Activated CD8-positive, alpha-beta T cell treated with anti-CD3 and anti-CD28 coated beads, Interleukin-2, amount 10 ng/mL, durations not matched to agents 7 days and 5 days (primary cell): ENCODE measurements at regions not wholly inside any gene's neighbourhood (a gene's known extent, or its start where the extent isn't known, plus 50 kb on each side); places are given as distances from the start of the nearest gene placed in this dataset.

Source experiments
- ATAC-seq: fragments of 150-1000 bp; cut with Tn5 transposase; one replicate; pipeline ENCODE4 v1.10.0; 2021; ENCODE audit warnings: moderate library complexity
- CTCF ChIA-PET: fragments of 350-600 bp; sonication (Branson Sonifier 250); formaldehyde crosslinking; loops from one replicate; lab custom pipeline; 2021; ENCODE audit warnings: antibody characterized with exemption; lab: Charles Lee
- POLR2A ChIA-PET: fragments of 350-600 bp; sonication (Branson Sonifier 250); formaldehyde crosslinking; loops from one replicate; lab custom pipeline; 2021; ENCODE audit warnings: antibody characterized with exemption; lab: Charles Lee
- DNase-seq: peaks from one replicate; pipeline ENCODE4 v3.0.0-alpha.2; 2020
- H3K27ac Mint-ChIP-seq: one replicate; pipeline ENCODE4 v1.8.0; 2021; ENCODE audit warnings: mild to moderate bottlenecking, mixed read lengths
- H3K27me3 Mint-ChIP-seq: one replicate; pipeline ENCODE4 v1.8.0; 2021; ENCODE audit warnings: low read depth, mixed read lengths
- H3K36me3 Mint-ChIP-seq: one replicate; pipeline ENCODE4 v1.8.0; 2021; ENCODE audit warnings: low read depth, mixed read lengths
- H3K4me1 Mint-ChIP-seq: one replicate; pipeline ENCODE4 v1.8.0; 2021; ENCODE audit warnings: low read depth, mixed read lengths
- H3K4me3 Mint-ChIP-seq: one replicate; pipeline ENCODE4 v1.8.0; 2021; ENCODE audit warnings: mild to moderate bottlenecking, mixed read lengths
- H3K9me3 Mint-ChIP-seq: one replicate; pipeline ENCODE4 v1.8.0; 2022; ENCODE audit warnings: mixed read lengths; ENCODE audit not compliant: insufficient read depth

- ATAC-seq = no peak
- Mint-ChIP-seq H3K27ac (no peak overlapping the region), H3K4me1 (no peaks in the 10 kb centered on the region), H3K9me3 (peaks cover 4% of the 10 kb centered on the region), H3K36me3 (no peaks in the 10 kb centered on the region), H3K27me3 (peaks cover 16% of the 10 kb centered on the region), H3K4me3 (no peak overlapping the region)
- ChIA-PET POLR2A (no interaction called here), CTCF (no interaction called here)
- no peak for DNase-seq
Observed at GRCh38 chr10:14468023-14468441, 137.3 kb upstream of the FRMD4A start.

GRCh38 chr10:14466257-14466656, 135.5 kb upstream of the FRMD4A start:
- CTCF ChIA-PET = no interaction called here
- no peak for ATAC-seq

GRCh38 chr10:14460447-14460846, 129.7 kb upstream of the FRMD4A start:
- CTCF ChIA-PET = no interaction called here
- Mint-ChIP-seq H3K4me3 (no peak overlapping the region), H3K27me3 (peaks cover 3% of the 10 kb centered on the region)

More at GRCh38 chr10:14466257-14466656, 135.5 kb upstream of the FRMD4A start:
- POLR2A ChIA-PET = no interaction called here
- Mint-ChIP-seq H3K4me1 (no peaks in the 10 kb centered on the region), H3K27ac (no peak overlapping the region), H3K36me3 (no peaks in the 10 kb centered on the region), H3K27me3 (peaks cover 14% of the 10 kb centered on the region), H3K4me3 (no peak overlapping the region), H3K9me3 (peaks cover 4% of the 10 kb centered on the region)
- DNase-seq = no peak

GRCh38 chr10:14459665-14460064, 128.9 kb upstream of the FRMD4A start:
- POLR2A ChIA-PET = no interaction called here
- H3K4me3 Mint-ChIP-seq = no peak overlapping the region
- peaks cover 3% of the 10 kb centered on the region for H3K27me3 Mint-ChIP-seq
- H3K27ac Mint-ChIP-seq = no peak overlapping the region
- ATAC-seq (no peak), DNase-seq (no peak)
- H3K36me3 Mint-ChIP-seq = no peaks in the 10 kb centered on the region
- CTCF ChIA-PET = no interaction called here
- no peaks in the 10 kb centered on the region for H3K4me1 Mint-ChIP-seq
- peaks cover 4% of the 10 kb centered on the region for H3K9me3 Mint-ChIP-seq

More at GRCh38 chr10:14460447-14460846, 129.7 kb upstream of the FRMD4A start:
- ATAC-seq (no peak), DNase-seq (no peak)
- Mint-ChIP-seq H3K36me3 (no peaks in the 10 kb centered on the region), H3K27ac (no peak overlapping the region), H3K9me3 (peaks cover 4% of the 10 kb centered on the region), H3K4me1 (no peaks in the 10 kb centered on the region)
- POLR2A ChIA-PET = no interaction called here

- H3K36me3 Mint-ChIP-seq = no peaks in the 10 kb centered on the region
- DNase-seq (no peak), ATAC-seq (no peak)
- no peaks in the 10 kb centered on the region for H3K9me3 Mint-ChIP-seq
- no peaks in the 10 kb centered on the region for H3K4me1 Mint-ChIP-seq
- ChIA-PET CTCF (no interaction called here), POLR2A (no interaction called here)
- H3K27ac Mint-ChIP-seq = no peak overlapping the region
- H3K27me3 Mint-ChIP-seq = peaks cover 3% of the 10 kb centered on the region
- H3K4me3 Mint-ChIP-seq = no peak overlapping the region
Observed at GRCh38 chr10:14456870-14457266, 126.1 kb upstream of the FRMD4A start.

- Mint-ChIP-seq H3K27ac (no peak overlapping the region), H3K27me3 (peaks cover 1% of the 10 kb centered on the region), H3K4me1 (no peaks in the 10 kb centered on the region), H3K4me3 (no peak overlapping the region), H3K9me3 (no peaks in the 10 kb centered on the region), H3K36me3 (no peaks in the 10 kb centered on the region)
- ChIA-PET POLR2A (no interaction called here), CTCF (no interaction called here)
- no peak for ATAC-seq
- DNase-seq = no peak
Observed at GRCh38 chr10:14456218-14456869, 125.6 kb upstream of the FRMD4A start.

GRCh38 chr10:14454629-14455028, 123.9 kb upstream of the FRMD4A start:
- H3K36me3 Mint-ChIP-seq = no peaks in the 10 kb centered on the region
- POLR2A ChIA-PET = interaction anchor here (0.6 kb wide), 1 partner anchor 690 kb away, joined by 3 read pairs; no protein-coding TSS in a partner anchor
- no peaks in the 10 kb centered on the region for H3K27me3 Mint-ChIP-seq
- DNase-seq = no peak
- H3K9me3 Mint-ChIP-seq = no peaks in the 10 kb centered on the region
- ATAC-seq = no peak
- CTCF ChIA-PET = no interaction called here
- H3K4me1 Mint-ChIP-seq = no peaks in the 10 kb centered on the region
- no peak overlapping the region for H3K27ac Mint-ChIP-seq
- no peak overlapping the region for H3K4me3 Mint-ChIP-seq

GRCh38 chr10:14454206-14454605, 123.5 kb upstream of the FRMD4A start:
- Mint-ChIP-seq H3K36me3 (no peaks in the 10 kb centered on the region), H3K27ac (no peak overlapping the region), H3K27me3 (no peaks in the 10 kb centered on the region), H3K4me3 (no peak overlapping the region), H3K9me3 (no peaks in the 10 kb centered on the region), H3K4me1 (no peaks in the 10 kb centered on the region)
- ATAC-seq (no peak), DNase-seq (no peak)
- ChIA-PET CTCF (no interaction called here), POLR2A (interaction anchor here (0.6 kb wide), 1 partner anchor 690 kb away, joined by 3 read pairs; no protein-coding TSS in a partner anchor)

- no peaks in the 10 kb centered on the region for H3K4me1 Mint-ChIP-seq
- POLR2A ChIA-PET = interaction anchor here (0.6 kb wide), 1 partner anchor 471 kb away, joined by 3 read pairs; no protein-coding TSS in a partner anchor
- ATAC-seq (no peak), DNase-seq (no peak)
- no peak overlapping the region for H3K27ac Mint-ChIP-seq
- no peaks in the 10 kb centered on the region for H3K9me3 Mint-ChIP-seq
- no peaks in the 10 kb centered on the region for H3K27me3 Mint-ChIP-seq
- CTCF ChIA-PET = interaction anchor here (1.1 kb wide), 1 partner anchor 10 kb away, joined by 3 read pairs; no protein-coding TSS in a partner anchor
- H3K36me3 Mint-ChIP-seq = no peaks in the 10 kb centered on the region
- H3K4me3 Mint-ChIP-seq = no peak overlapping the region
Observed at GRCh38 chr10:14453593-14453992, 122.9 kb upstream of the FRMD4A start.

- Mint-ChIP-seq H3K27ac (no peak overlapping the region), H3K4me1 (no peaks in the 10 kb centered on the region), H3K4me3 (no peak overlapping the region), H3K36me3 (no peaks in the 10 kb centered on the region), H3K9me3 (no peaks in the 10 kb centered on the region), H3K27me3 (no peaks in the 10 kb centered on the region)
- ATAC-seq (no peak), DNase-seq (no peak)
- ChIA-PET POLR2A (no interaction called here), CTCF (no interaction called here)
Observed at GRCh38 chr10:14451341-14451740, 120.6 kb upstream of the FRMD4A start.

- H3K36me3 Mint-ChIP-seq = no peaks in the 10 kb centered on the region
Observed at GRCh38 chr10:14450041-14450491, 119.3 kb upstream of the FRMD4A start.

GRCh38 chr10:14449293-14449815, 118.6 kb upstream of the FRMD4A start:
- ChIA-PET POLR2A (no interaction called here), CTCF (no interaction called here)
- no peaks in the 10 kb centered on the region for H3K9me3 Mint-ChIP-seq
- no peak overlapping the region for H3K4me3 Mint-ChIP-seq
- DNase-seq (no peak), ATAC-seq (no peak)
- H3K27me3 Mint-ChIP-seq = peaks cover 8% of the 10 kb centered on the region
- H3K36me3 Mint-ChIP-seq = no peaks in the 10 kb centered on the region
- no peaks in the 10 kb centered on the region for H3K4me1 Mint-ChIP-seq
- H3K27ac Mint-ChIP-seq = no peak overlapping the region

More at GRCh38 chr10:14450041-14450491, 119.3 kb upstream of the FRMD4A start:
- Mint-ChIP-seq H3K4me1 (no peaks in the 10 kb centered on the region), H3K27me3 (peaks cover 5% of the 10 kb centered on the region), H3K4me3 (no peak overlapping the region), H3K9me3 (no peaks in the 10 kb centered on the region), H3K27ac (no peak overlapping the region)
- DNase-seq = no peak
- ChIA-PET CTCF (no interaction called here), POLR2A (no interaction called here)
- no peak for ATAC-seq
